HepG2 (cell line): ENCODE measurements at regions not wholly inside any gene's neighbourhood (a gene's known extent, or its start where the extent isn't known, plus 50 kb on each side); places are given as distances from the start of the nearest gene placed in this dataset.

Experiments
- ATAC-seq: fragments of 200-7000 bp; cut with Tn5 transposase; 3 replicates; pipeline ENCODE4 v1.9.1; 2020; ENCODE audit warnings: mild to moderate bottlenecking, moderate library complexity
- BruUV-seq: library from RNA; stranded (reverse); fragments of 400-500 nt; replicated peaks from 2 replicates; lab custom pipeline; 2021; lab: Mats Ljungman, UMichigan
- CTCF ChIA-PET: fragments of 300-600 bp; formaldehyde crosslinking; extraction: SDS; loops from one replicate; lab custom pipeline; 2021; ENCODE audit warnings: low total read pairs, inconsistent platforms, low intra/inter-chr PET ratio; lab: Yijun Ruan, JAX
- POLR2A ChIA-PET: fragments of 350-600 bp; sonication (Branson Sonifier 250); formaldehyde crosslinking; loops from one replicate; lab custom pipeline; 2020; ENCODE audit warnings: antibody characterized with exemption, inconsistent platforms; lab: Yijun Ruan, JAX
- DNase-seq: peaks from one replicate; pipeline ENCODE4 v3.0.0-alpha.2; 2015; ENCODE audit warnings: low spot score
- FAIRE-seq: peaks from 3 replicates; lab custom pipeline; 2011; peaks lifted over from hg19 to GRCh38; lab: Jason Lieb, UNC
- H2AFZ ChIP-seq: one replicate; pipeline ENCODE4 v1.6.1; 2011; ENCODE audit warnings: low read length, inconsistent platforms
- H3K27ac ChIP-seq: fragments of 300-600 bp; 3 replicates; pipeline ENCODE4 v1.8.0; 2011; ENCODE audit warnings: mixed run types, mild to moderate bottlenecking, mixed read lengths, low read length, inconsistent platforms; ENCODE audit not compliant: insufficient read depth; ENCODE audit errors: extremely low read length
- H3K27me3 ChIP-seq, 2 experiments: fragments of 200-600 bp in 1 of 2; 2 replicates in 1 of 2; 3 replicates in 1 of 2; pipeline versions ENCODE4 v1.6.0 to v1.8.0; 2011; ENCODE audit warnings: low read length in 2 of 2, mild to moderate bottlenecking in 2 of 2, moderate library complexity in 2 of 2, inconsistent platforms in 1 of 2; ENCODE audit not compliant: insufficient read depth in 2 of 2, control insufficient read depth in 1 of 2
- H3K36me3 ChIP-seq, 2 experiments: fragments of 200-600 bp in 1 of 2; replicated peaks in 1 of 2; 2 replicates in 1 of 2; 3 replicates in 1 of 2; pipeline versions ENCODE4 v1.5.1 to v1.8.0; 2011; ENCODE audit warnings: low read length in 2 of 2, inconsistent platforms in 1 of 2; ENCODE audit not compliant: insufficient read depth in 2 of 2, control insufficient read depth in 1 of 2
- H3K4me1 ChIP-seq: 2 replicates; pipeline ENCODE4 v1.5.1; 2012; ENCODE audit warnings: low read length, inconsistent platforms; ENCODE audit not compliant: insufficient read depth
- H3K4me2 ChIP-seq: 2 replicates; pipeline ENCODE4 v1.6.0; 2011; ENCODE audit warnings: low read depth, low read length, inconsistent platforms
- H3K4me3 ChIP-seq, 3 experiments: fragments of 200-600 bp in 1 of 3; sonication (generic), shearing (Covaris generic) in 1 of 3; replicated peaks in 1 of 3; 2 replicates each; pipeline ENCODE4 v1.5.1; 2011 to 2016; ENCODE audit warnings: low read length in 3 of 3, inconsistent platforms in 2 of 3, low read depth in 2 of 3, mild to moderate bottlenecking in 2 of 3, control low read depth in 1 of 3, mixed read lengths in 1 of 3; ENCODE audit not compliant: insufficient read depth in 1 of 3
- H3K79me2 ChIP-seq: one replicate; pipeline ENCODE4 v1.6.1; 2011; ENCODE audit warnings: low read length, inconsistent platforms; ENCODE audit not compliant: insufficient read depth
- H3K9ac ChIP-seq: 2 replicates; pipeline ENCODE4 v1.6.0; 2011; ENCODE audit warnings: mild to moderate bottlenecking, low read depth, low read length, inconsistent platforms; ENCODE audit not compliant: insufficient read depth
- H3K9me3 ChIP-seq: 2 replicates; pipeline ENCODE4 v1.5.1; 2012; ENCODE audit warnings: mild to moderate bottlenecking, low read length
- H4K20me1 ChIP-seq: 2 replicates; pipeline ENCODE4 v1.6.0; 2011; ENCODE audit warnings: inconsistent platforms, mild to moderate bottlenecking, low read length, moderate library complexity; ENCODE audit not compliant: insufficient read depth
- AKAP8 ChIP-seq: sonication (generic); formaldehyde crosslinking; IDR thresholded peaks from 2 replicates; pipeline ENCODE4 v1.5.1; 2020; ENCODE audit warnings: mild to moderate bottlenecking, missing genetic modification reagents
- KLF15 ChIP-seq: sonication (generic); formaldehyde crosslinking; IDR thresholded peaks from 2 replicates; pipeline ENCODE4 v1.8.1; 2023; ENCODE audit warnings: borderline replicate concordance, mild to moderate bottlenecking, inconsistent platforms, missing genetic modification reagents, mixed read lengths
- KLF9 ChIP-seq: IDR thresholded peaks from 2 replicates; pipeline ENCODE4 v1.6.1; 2016; ENCODE audit warnings: low read depth
- MAF1 ChIP-seq: sonication (generic); formaldehyde crosslinking; IDR thresholded peaks from 2 replicates; pipeline ENCODE4 v1.5.0; 2020; ENCODE audit warnings: missing genetic modification reagents, borderline replicate concordance
- MAFF ChIP-seq: IDR thresholded peaks from 2 replicates; pipeline ENCODE4 v1.6.1; 2011; ENCODE audit warnings: low read depth, low read length, improper control_type of control experiment
- NR3C1 ChIP-seq: sonication (generic); formaldehyde crosslinking; IDR thresholded peaks from 2 replicates; pipeline ENCODE4 v1.4.0; 2020; ENCODE audit warnings: missing genetic modification reagents
- SAFB2 ChIP-seq: sonication (generic); formaldehyde crosslinking; IDR thresholded peaks from 2 replicates; pipeline ENCODE4 v1.5.1; 2020; ENCODE audit warnings: missing genetic modification reagents, low read depth, mild to moderate bottlenecking, borderline replicate concordance
- SMAD1 ChIP-seq: sonication (generic); formaldehyde crosslinking; IDR thresholded peaks from 2 replicates; pipeline ENCODE4 v1.4.0; 2020; ENCODE audit warnings: missing genetic modification reagents, low read depth, mild to moderate bottlenecking, borderline replicate concordance
- SMYD3 ChIP-seq: sonication (generic); formaldehyde crosslinking; IDR thresholded peaks from 2 replicates; pipeline ENCODE4 v1.8.1; 2023; ENCODE audit warnings: mild to moderate bottlenecking, missing genetic modification reagents
- TAF15 ChIP-seq: fragments of 200-400 bp; formaldehyde crosslinking; IDR thresholded peaks from one replicate; pipeline ENCODE4 v1.6.1; 2018; ENCODE audit warnings: mild to moderate bottlenecking, low read depth, low read length; ENCODE audit not compliant: poor library complexity, severe bottlenecking
- YEATS2 ChIP-seq: sonication (generic); formaldehyde crosslinking; IDR thresholded peaks from 2 replicates; pipeline ENCODE4 v1.4.0; 2020; ENCODE audit warnings: missing genetic modification reagents, borderline replicate concordance
- ZNF883 ChIP-seq: sonication (generic); formaldehyde crosslinking; IDR thresholded peaks from 2 replicates; pipeline ENCODE4 v1.5.1; 2020; ENCODE audit warnings: mild to moderate bottlenecking, missing genetic modification reagents; ENCODE audit errors: not compliant biosample characterization
- ZZZ3 ChIP-seq: sonication (generic); formaldehyde crosslinking; IDR thresholded peaks from 2 replicates; pipeline ENCODE4 v1.4.0; 2020; ENCODE audit warnings: missing genetic modification reagents, mild to moderate bottlenecking, borderline replicate concordance
- WGBS: methylation state at CpG from one replicate; pipeline ENCODE4 v1.1.6; 2017; ENCODE audit warnings: low lambda C conversion rate; 5-methylcytosine and 5-hydroxymethylcytosine counted together
- in situ Hi-C: cut with HindIII; loops from 2 replicates; pipeline ENCODE4 v1.10.0; 2017; ENCODE audit warnings: low pct_unique_long_range_greater_than_20kb; ENCODE audit not compliant: extremely low pct_ligation_motif_present
- intact Hi-C: fragments of 100-400 bp; cut with micrococcal nuclease; formaldehyde crosslinking; loops from one replicate; pipeline ENCODE4 v1.10.0; 2022; ENCODE audit not compliant: unreplicated experiment

- ATAC-seq, result no peak; the same call in 2 of the 3 replicates
- BruUV-seq, result no TSS peak
- WGBS, result 82% methylated on average over 2 of the region's 3 CpGs
- Histone ChIP-seq H3K4me1 (peaks cover 12% of the 10 kb centered on the region), H2AFZ (no peak overlapping the region), H3K27ac (no peak overlapping the region), H3K36me3 (no peaks in the 10 kb centered on the region; a peak in 1 of 5 replicates), H3K9ac (no peak overlapping the region), H4K20me1 (no peaks in the 10 kb centered on the region), H3K4me2 (no peak overlapping the region), H3K4me3 (no peak overlapping the region), H3K9me3 (no peaks in the 10 kb centered on the region), H3K27me3 (no peaks in the 10 kb centered on the region), H3K79me2 (no peaks in the 10 kb centered on the region)
- POLR2A ChIA-PET, result interaction anchor here (0.8 kb wide), 1 partner anchor 27 kb away, joined by 3 read pairs; no protein-coding TSS in a partner anchor
- TF ChIP-seq ZNF883 (no peak), MAFF (no peak), SMYD3 (no peak), SAFB2 (CRISPR knock-in tag) (no peak), MAF1 (CRISPR knock-in tag) (no peak), TAF15 (no peak), NR3C1 (no peak), AKAP8 (CRISPR knock-in tag) (no peak), YEATS2 (no peak), KLF9 (CRISPR knock-in tag) (no peak), ZZZ3 (no peak), SMAD1 (CRISPR knock-in tag) (no peak), KLF15 (CRISPR knock-in tag) (no peak)
- FAIRE-seq, result no peak
- in situ Hi-C loops, result no loop called here
- intact Hi-C loops, result no loop called here
- peak; percentile 39 for DNase-seq
- CTCF ChIA-PET, result no interaction called here
Observed at GRCh38 chr12:46603776-46604456, 221.9 kb downstream of the SLC38A4 start.
